IMR-90 (cell line): ENCODE measurements at regions not wholly inside any gene's neighbourhood (a gene's known extent, or its start where the extent isn't known, plus 50 kb on each side); places are given as distances from the start of the nearest gene placed in this dataset.

Experiments used
- ATAC-seq: fragments of 200-7000 bp; cut with Tn5 transposase; 2 replicates; pipeline ENCODE4 v1.9.1; 2020; ENCODE audit warnings: low read depth, mild to moderate bottlenecking, moderate library complexity
- BruUV-seq: library from RNA; stranded (reverse); fragments of 400-500 nt; replicated peaks from 2 replicates; lab custom pipeline; 2021; lab: Mats Ljungman, UMichigan
- CTCF ChIA-PET: fragments of 300-600 bp; formaldehyde crosslinking; extraction: SDS; loops from one replicate; lab custom pipeline; 2021; ENCODE audit warnings: antibody characterized with exemption; lab: Yijun Ruan, JAX
- POLR2A ChIA-PET: fragments of 300-600 bp; sonication (Branson Sonifier 250); formaldehyde crosslinking; loops from one replicate; lab custom pipeline; 2022; ENCODE audit warnings: antibody characterized with exemption; ENCODE audit not compliant: unreplicated experiment; lab: Charles Lee
- DNase-seq: peaks from one replicate; pipeline ENCODE4 v3.0.0; 2013
- H2AFZ ChIP-seq: replicated peaks from 2 replicates; pipeline ENCODE3; 2013; ENCODE audit warnings: low read length, mild to moderate bottlenecking; ENCODE audit not compliant: poor library complexity
- H2AK5ac ChIP-seq: 2 replicates; pipeline ENCODE4 v1.6.1; 2013; ENCODE audit warnings: low read depth, low read length, inconsistent platforms
- H2AK9ac ChIP-seq: replicated peaks from 2 replicates; pipeline ENCODE3; 2013; ENCODE audit warnings: mild to moderate bottlenecking, low read depth, low read length, moderate library complexity; ENCODE audit not compliant: poor library complexity
- H2BK120ac ChIP-seq: 2 replicates; pipeline ENCODE4 v1.6.1; 2013; ENCODE audit warnings: low read depth, low read length, inconsistent platforms
- H2BK15ac ChIP-seq: 3 replicates; pipeline ENCODE4 v1.6.1; 2013; ENCODE audit warnings: low read depth, low read length, inconsistent platforms
- H2BK20ac ChIP-seq: 2 replicates; pipeline ENCODE4 v1.6.1; 2013; ENCODE audit warnings: low read depth, mild to moderate bottlenecking, inconsistent platforms, low read length, moderate library complexity
- H2BK5ac ChIP-seq: 2 replicates; pipeline ENCODE4 v1.6.1; 2013; ENCODE audit warnings: mild to moderate bottlenecking, low read depth, low read length, inconsistent platforms; ENCODE audit not compliant: poor library complexity, severe bottlenecking
- H3K14ac ChIP-seq: replicated peaks from 2 replicates; pipeline ENCODE4 v1.6.1; 2013; ENCODE audit warnings: low read depth, low read length, inconsistent platforms
- H3K18ac ChIP-seq: 2 replicates; pipeline ENCODE4 v1.6.1; 2013; ENCODE audit warnings: low read depth, low read length, control low read depth
- H3K23ac ChIP-seq: 2 replicates; pipeline ENCODE4 v1.6.1; 2013; ENCODE audit warnings: low read depth, low read length, inconsistent platforms
- H3K27ac ChIP-seq: 2 replicates; pipeline ENCODE4 v1.5.1; 2013; ENCODE audit warnings: mild to moderate bottlenecking, control low read depth, low read length; ENCODE audit not compliant: insufficient read depth
- H3K27me3 ChIP-seq: 2 replicates; pipeline ENCODE4 v1.6.1; 2013; ENCODE audit warnings: low read length; ENCODE audit not compliant: control insufficient read depth, insufficient read depth
- H3K36me3 ChIP-seq: 2 replicates; pipeline ENCODE4 v1.6.1; 2013; ENCODE audit warnings: low read length, mixed read lengths; ENCODE audit not compliant: control insufficient read depth, insufficient read depth
- H3K4ac ChIP-seq: 2 replicates; pipeline ENCODE4 v1.6.1; 2013; ENCODE audit warnings: low read depth, low read length, inconsistent platforms
- H3K4me1 ChIP-seq: 2 replicates; pipeline ENCODE4 v1.6.1; 2013; ENCODE audit warnings: low read length, mixed read lengths; ENCODE audit not compliant: control insufficient read depth, insufficient read depth
- H3K4me2 ChIP-seq: 2 replicates; pipeline ENCODE4 v1.6.1; 2013; ENCODE audit warnings: low read depth, mild to moderate bottlenecking, control low read depth, low read length, moderate library complexity
- H3K4me3 ChIP-seq: 2 replicates; pipeline ENCODE4 v1.5.1; 2013; ENCODE audit warnings: low read depth, mild to moderate bottlenecking, control low read depth, low read length, moderate library complexity; ENCODE audit not compliant: insufficient read depth
- H3K56ac ChIP-seq: 2 replicates; pipeline ENCODE4 v1.6.1; 2013; ENCODE audit warnings: low read length, inconsistent platforms; ENCODE audit not compliant: insufficient read depth; ENCODE audit errors: extremely low read depth
- H3K79me1 ChIP-seq, 2 experiments: 2 replicates each; pipeline ENCODE4 v1.6.1; 2013; ENCODE audit warnings: low read length in 2 of 2, inconsistent platforms in 1 of 2, low read depth in 1 of 2
- H3K9ac ChIP-seq: 2 replicates; pipeline ENCODE4 v1.6.1; 2013; ENCODE audit warnings: low read depth, low read length, control low read depth
- H3K9me1 ChIP-seq: 2 replicates; pipeline ENCODE4 v1.6.1; 2013; ENCODE audit warnings: low read length, inconsistent platforms; ENCODE audit not compliant: insufficient read depth
- H3K9me3 ChIP-seq: 2 replicates; pipeline ENCODE4 v1.6.1; 2013; ENCODE audit warnings: low read length; ENCODE audit not compliant: control insufficient read depth, insufficient read depth
- H4K20me1 ChIP-seq: 2 replicates; pipeline ENCODE4 v1.6.1; 2013; ENCODE audit warnings: low read length, inconsistent platforms; ENCODE audit not compliant: insufficient read depth
- H4K5ac ChIP-seq: 2 replicates; pipeline ENCODE4 v1.6.1; 2013; ENCODE audit warnings: mild to moderate bottlenecking, low read depth, low read length, control low read depth
- H4K8ac ChIP-seq, 2 experiments: 2 replicates each; pipeline ENCODE4 v1.6.1; 2013; ENCODE audit warnings: low read depth in 2 of 2, low read length in 2 of 2, control low read depth in 1 of 2, inconsistent platforms in 1 of 2
- H4K91ac ChIP-seq: 2 replicates; pipeline ENCODE4 v1.6.1; 2013; ENCODE audit warnings: low read depth, low read length, inconsistent platforms; ENCODE audit not compliant: insufficient read depth
- BHLHE40 ChIP-seq: fragments of 150-350 bp; IDR thresholded peaks from 2 replicates; pipeline ENCODE4 v1.6.1; 2016; ENCODE audit warnings: mild to moderate bottlenecking, low read depth, low read length
- CEBPB ChIP-seq: IDR thresholded peaks from 2 replicates; pipeline ENCODE4 v1.6.1; 2012; ENCODE audit warnings: low read depth, low read length, improper control_type of control experiment
- CHD1 ChIP-seq: IDR thresholded peaks from 2 replicates; pipeline ENCODE4 v1.6.1; 2012; ENCODE audit warnings: low read depth, low read length, improper control_type of control experiment
- FOS ChIP-seq: fragments of 150-350 bp; IDR thresholded peaks from 2 replicates; pipeline ENCODE4 v1.6.1; 2016; ENCODE audit warnings: low read depth, low read length
- MAFK ChIP-seq: IDR thresholded peaks from 2 replicates; pipeline ENCODE4 v1.6.1; 2012; ENCODE audit warnings: low read depth, low read length, improper control_type of control experiment
- MAZ ChIP-seq: IDR thresholded peaks from 2 replicates; pipeline ENCODE4 v1.6.1; 2012; ENCODE audit warnings: low read depth, mild to moderate bottlenecking, low read length, improper control_type of control experiment, moderate library complexity, borderline replicate concordance
- MXI1 ChIP-seq: IDR thresholded peaks from 2 replicates; pipeline ENCODE4 v1.6.1; 2012; ENCODE audit warnings: low read depth, mild to moderate bottlenecking, low read length, moderate library complexity, borderline replicate concordance
- NFE2L2 ChIP-seq: fragments of 150-350 bp; IDR thresholded peaks from 2 replicates; pipeline ENCODE4 v1.6.1; 2016; ENCODE audit warnings: low read depth, mild to moderate bottlenecking, low read length
- POLR2A ChIP-seq: IDR thresholded peaks from 2 replicates; pipeline ENCODE4 v1.6.1; 2012; ENCODE audit warnings: mild to moderate bottlenecking, low read depth, low read length
- RAD21 ChIP-seq: IDR thresholded peaks from 2 replicates; pipeline ENCODE4 v1.6.1; 2012; ENCODE audit warnings: low read length, improper control_type of control experiment
- RCOR1 ChIP-seq: IDR thresholded peaks from 2 replicates; pipeline ENCODE4 v1.6.1; 2012; ENCODE audit warnings: mild to moderate bottlenecking, low read length, improper control_type of control experiment; ENCODE audit not compliant: insufficient replicate concordance
- RFX5 ChIP-seq: IDR thresholded peaks from 2 replicates; pipeline ENCODE4 v1.8.0; 2012; ENCODE audit warnings: low read depth, mild to moderate bottlenecking, low read length, moderate library complexity
- SMC3 ChIP-seq: fragments of 150-350 bp; IDR thresholded peaks from 2 replicates; pipeline ENCODE4 v1.6.1; 2016; ENCODE audit warnings: low read depth, mild to moderate bottlenecking, antibody characterized with exemption, low read length, moderate library complexity
- WGBS, 2 experiments: methylation state at CpG; one replicate each; pipeline versions ENCODE4 v1.1.5 to v1.1.7; 2013; ENCODE audit warnings: missing lambda C conversion rate in 2 of 2; ENCODE audit not compliant: insufficient read length in 1 of 2; ENCODE audit errors: extremely low coverage in 2 of 2; 5-methylcytosine and 5-hydroxymethylcytosine counted together
- dilution Hi-C: fragments of 300-500 bp; cut with HindIII; formaldehyde crosslinking; loops from one replicate; pipeline ENCODE4 v1.14.3; 2018; ENCODE audit warnings: low sequenced_read_pairs; ENCODE audit not compliant: unreplicated experiment
- in situ Hi-C: fragments of 300-500 bp; cut with MboI; formaldehyde crosslinking; loops from 3 replicates; pipeline ENCODE4 v1.14.3; 2019; ENCODE audit warnings: low sequenced_read_pairs, inconsistent platforms, mixed read lengths
- intact Hi-C: fragments of 100-400 bp; cut with micrococcal nuclease; formaldehyde crosslinking; loops from 2 replicates; pipeline ENCODE4 v1.10.0; 2022
- TF ChIP-seq, protein P1 (sequence below): fragments of 150-350 bp; IDR thresholded peaks from 2 replicates; pipeline ENCODE4 v1.6.1; 2016; ENCODE audit warnings: low read depth, mild to moderate bottlenecking, low read length, moderate library complexity, borderline replicate concordance
- TF ChIP-seq, protein P2 (sequence below): conservative IDR thresholded peaks from 2 replicates; pipeline ENCODE4 v1.5.1; 2012; ENCODE audit warnings: mild to moderate bottlenecking, low read depth, low read length, improper control_type of control experiment
- TF ChIP-seq, protein P3 (sequence below): fragments of 150-350 bp; IDR thresholded peaks from 2 replicates; pipeline ENCODE4 v1.6.1; 2017; ENCODE audit warnings: mild to moderate bottlenecking, antibody characterized with exemption, low read length, low read depth

DNA sequence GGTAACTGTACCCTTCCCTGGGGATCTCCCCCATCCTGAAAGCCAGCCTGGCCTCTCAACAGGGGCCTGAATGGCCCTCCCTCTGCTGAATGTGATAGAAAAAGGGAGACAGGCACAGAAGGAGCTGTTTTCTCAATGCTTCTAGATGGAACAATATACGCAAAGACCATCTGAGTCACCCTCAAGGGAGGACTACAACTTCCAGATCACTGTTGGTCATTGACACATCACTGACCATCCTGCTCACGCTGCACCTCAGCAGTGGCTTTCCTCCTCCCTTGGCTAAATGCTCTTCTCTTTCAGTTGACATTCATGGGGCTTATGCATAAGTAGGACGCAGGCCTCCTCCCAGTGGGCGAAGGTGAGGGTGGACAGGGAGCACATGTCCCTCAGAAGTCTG is 112.2 kb upstream of the SHB start:
- dilution Hi-C loops: no loop called here
- Histone ChIP-seq H2BK15ac (no peak overlapping the region), H4K20me1 (no peaks in the 10 kb centered on the region), H3K4me2 (no peak overlapping the region), H4K8ac (no peak overlapping the region), H3K27ac (no peak overlapping the region), H3K56ac (no peak overlapping the region), H4K5ac (no peak overlapping the region), H3K9me3 (no peaks in the 10 kb centered on the region), H3K4me3 (no peak overlapping the region), H3K36me3 (no peaks in the 10 kb centered on the region), H2AFZ (no peak overlapping the region), H3K27me3 (peaks cover 11% of the 10 kb centered on the region), H2AK5ac (no peak overlapping the region), H3K9me1 (no peaks in the 10 kb centered on the region), H2AK9ac (no peak overlapping the region), H2BK5ac (no peak overlapping the region), H3K9ac (no peak overlapping the region), H2BK120ac (no peak overlapping the region), H3K23ac (no peak overlapping the region), H3K18ac (no peak overlapping the region), H3K79me1 (no peaks in the 10 kb centered on the region), H3K4me1 (no peaks in the 10 kb centered on the region), H3K4ac (no peak overlapping the region), H3K14ac (no peak overlapping the region), H4K91ac (no peak overlapping the region), H2BK20ac (no peak overlapping the region)
- ChIA-PET POLR2A (no interaction called here), CTCF (no interaction called here)
- DNase-seq (no peak), ATAC-seq (no peak)
- intact Hi-C loops: no loop called here
- TF ChIP-seq MAZ (no peak), FOS (no peak), MXI1 (no peak), SMC3 (no peak), BHLHE40 (no peak), RFX5 (no peak), RAD21 (no peak), MAFK (no peak), CHD1 (no peak), POLR2A (no peak), RCOR1 (no peak), NFE2L2 (no peak), CEBPB (no peak)
- TF ChIP-seq, protein P1, sequence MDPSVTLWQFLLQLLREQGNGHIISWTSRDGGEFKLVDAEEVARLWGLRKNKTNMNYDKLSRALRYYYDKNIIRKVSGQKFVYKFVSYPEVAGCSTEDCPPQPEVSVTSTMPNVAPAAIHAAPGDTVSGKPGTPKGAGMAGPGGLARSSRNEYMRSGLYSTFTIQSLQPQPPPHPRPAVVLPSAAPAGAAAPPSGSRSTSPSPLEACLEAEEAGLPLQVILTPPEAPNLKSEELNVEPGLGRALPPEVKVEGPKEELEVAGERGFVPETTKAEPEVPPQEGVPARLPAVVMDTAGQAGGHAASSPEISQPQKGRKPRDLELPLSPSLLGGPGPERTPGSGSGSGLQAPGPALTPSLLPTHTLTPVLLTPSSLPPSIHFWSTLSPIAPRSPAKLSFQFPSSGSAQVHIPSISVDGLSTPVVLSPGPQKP: no peak
- TF ChIP-seq, protein P2, sequence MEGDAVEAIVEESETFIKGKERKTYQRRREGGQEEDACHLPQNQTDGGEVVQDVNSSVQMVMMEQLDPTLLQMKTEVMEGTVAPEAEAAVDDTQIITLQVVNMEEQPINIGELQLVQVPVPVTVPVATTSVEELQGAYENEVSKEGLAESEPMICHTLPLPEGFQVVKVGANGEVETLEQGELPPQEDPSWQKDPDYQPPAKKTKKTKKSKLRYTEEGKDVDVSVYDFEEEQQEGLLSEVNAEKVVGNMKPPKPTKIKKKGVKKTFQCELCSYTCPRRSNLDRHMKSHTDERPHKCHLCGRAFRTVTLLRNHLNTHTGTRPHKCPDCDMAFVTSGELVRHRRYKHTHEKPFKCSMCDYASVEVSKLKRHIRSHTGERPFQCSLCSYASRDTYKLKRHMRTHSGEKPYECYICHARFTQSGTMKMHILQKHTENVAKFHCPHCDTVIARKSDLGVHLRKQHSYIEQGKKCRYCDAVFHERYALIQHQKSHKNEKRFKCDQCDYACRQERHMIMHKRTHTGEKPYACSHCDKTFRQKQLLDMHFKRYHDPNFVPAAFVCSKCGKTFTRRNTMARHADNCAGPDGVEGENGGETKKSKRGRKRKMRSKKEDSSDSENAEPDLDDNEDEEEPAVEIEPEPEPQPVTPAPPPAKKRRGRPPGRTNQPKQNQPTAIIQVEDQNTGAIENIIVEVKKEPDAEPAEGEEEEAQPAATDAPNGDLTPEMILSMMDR: no peak
- TF ChIP-seq, protein P3, sequence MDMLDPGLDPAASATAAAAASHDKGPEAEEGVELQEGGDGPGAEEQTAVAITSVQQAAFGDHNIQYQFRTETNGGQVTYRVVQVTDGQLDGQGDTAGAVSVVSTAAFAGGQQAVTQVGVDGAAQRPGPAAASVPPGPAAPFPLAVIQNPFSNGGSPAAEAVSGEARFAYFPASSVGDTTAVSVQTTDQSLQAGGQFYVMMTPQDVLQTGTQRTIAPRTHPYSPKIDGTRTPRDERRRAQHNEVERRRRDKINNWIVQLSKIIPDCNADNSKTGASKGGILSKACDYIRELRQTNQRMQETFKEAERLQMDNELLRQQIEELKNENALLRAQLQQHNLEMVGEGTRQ: no peak
- no TSS peak for BruUV-seq
- no CpG with 5 or more reads among the region's 4 CpGs for WGBS, 2 experiments
- in situ Hi-C loops: no loop called here
